Occipital lobe (tissue), 1 donor: ENCODE measurements at regions not wholly inside any gene's neighbourhood (a gene's known extent, or its start where the extent isn't known, plus 50 kb on each side); places are given as distances from the start of the nearest gene placed in this dataset.

ENCODE experiments used
- DNase-seq: peaks from one replicate; lab custom pipeline; 2025; lab: John Stamatoyannopoulos, UW

DNA sequence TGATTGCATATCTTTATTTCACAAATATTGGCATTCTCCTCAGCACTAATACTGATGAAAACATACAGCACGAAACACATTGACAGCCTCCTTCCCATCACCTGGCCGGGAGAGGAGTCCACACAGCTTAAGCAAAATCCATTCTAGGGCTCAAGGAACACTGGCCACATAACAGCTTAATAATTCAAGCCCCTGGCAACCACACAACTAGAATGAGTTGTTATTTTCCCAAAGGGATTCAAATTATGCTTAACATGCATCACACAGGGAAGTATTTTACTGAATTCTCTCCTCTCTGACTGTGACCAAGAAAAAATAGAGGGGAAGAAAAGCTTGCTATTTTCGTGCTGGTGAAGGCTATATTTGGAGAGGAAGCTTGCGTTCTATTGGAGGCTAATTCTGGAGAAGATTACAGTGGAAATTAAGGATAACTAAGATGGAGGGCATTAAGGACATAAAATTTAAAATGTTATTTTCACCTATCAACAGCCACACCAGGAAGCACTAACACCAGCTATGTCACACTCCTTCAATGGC is 198.5 kb downstream of the ADGRG6 start:
- no peak for DNase-seq

GRCh38 chr6:142501795-142502194 is 200.0 kb downstream of the ADGRG6 start:
- no peak for DNase-seq

DNA sequence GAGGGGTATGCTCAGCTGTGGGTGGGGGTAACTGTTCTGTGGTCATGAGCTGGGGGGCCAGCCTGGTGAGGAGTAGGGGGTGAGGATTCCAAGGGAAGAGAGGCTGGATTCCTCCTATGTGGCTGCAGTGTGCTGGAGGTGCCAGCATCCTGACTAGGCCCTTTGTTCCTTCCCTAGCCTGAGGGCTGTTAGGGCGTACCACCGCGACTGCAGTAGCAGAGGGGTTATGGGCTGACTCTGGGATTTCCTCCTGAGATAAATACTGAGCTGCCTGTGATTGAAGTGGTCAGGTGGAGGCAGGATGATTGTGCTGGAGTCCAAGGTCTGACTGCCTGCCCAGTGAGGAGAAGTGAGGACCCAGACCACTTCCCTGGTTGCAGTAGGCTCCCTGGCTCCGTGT is 205.3 kb downstream of the ADGRG6 start:
- no peak for DNase-seq

- no peak for DNase-seq
These were observed 208.4 kb downstream of the ADGRG6 start for GRCh38 chr6:142510211-142510610.

DNA sequence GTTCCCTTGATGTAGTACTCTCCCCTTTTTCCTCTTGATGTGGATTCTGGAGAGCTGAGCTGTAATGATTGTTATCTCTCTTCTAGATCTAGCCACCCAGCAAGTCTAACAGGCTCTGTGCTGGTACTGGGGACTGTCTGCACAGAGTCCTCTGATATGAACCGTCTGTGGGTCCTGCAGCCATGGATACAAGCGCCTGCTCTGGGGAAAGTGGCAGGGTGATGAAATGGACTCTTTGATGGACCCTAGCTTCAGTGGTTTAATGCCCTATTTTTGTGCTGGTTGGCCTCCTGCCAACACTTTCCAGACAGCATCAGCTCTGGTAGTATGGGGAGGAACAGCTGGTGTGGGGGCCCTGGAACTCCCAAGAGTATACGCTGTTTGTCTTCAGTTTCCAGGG is 216.3 kb downstream of the ADGRG6 start:
- DNase-seq: no peak

- no peak for DNase-seq
These were observed 217.0 kb downstream of the ADGRG6 start for GRCh38 chr6:142518761-142519160.

GRCh38 chr6:142521791-142522190 is 220.0 kb downstream of the ADGRG6 start:
- no peak for DNase-seq

DNA sequence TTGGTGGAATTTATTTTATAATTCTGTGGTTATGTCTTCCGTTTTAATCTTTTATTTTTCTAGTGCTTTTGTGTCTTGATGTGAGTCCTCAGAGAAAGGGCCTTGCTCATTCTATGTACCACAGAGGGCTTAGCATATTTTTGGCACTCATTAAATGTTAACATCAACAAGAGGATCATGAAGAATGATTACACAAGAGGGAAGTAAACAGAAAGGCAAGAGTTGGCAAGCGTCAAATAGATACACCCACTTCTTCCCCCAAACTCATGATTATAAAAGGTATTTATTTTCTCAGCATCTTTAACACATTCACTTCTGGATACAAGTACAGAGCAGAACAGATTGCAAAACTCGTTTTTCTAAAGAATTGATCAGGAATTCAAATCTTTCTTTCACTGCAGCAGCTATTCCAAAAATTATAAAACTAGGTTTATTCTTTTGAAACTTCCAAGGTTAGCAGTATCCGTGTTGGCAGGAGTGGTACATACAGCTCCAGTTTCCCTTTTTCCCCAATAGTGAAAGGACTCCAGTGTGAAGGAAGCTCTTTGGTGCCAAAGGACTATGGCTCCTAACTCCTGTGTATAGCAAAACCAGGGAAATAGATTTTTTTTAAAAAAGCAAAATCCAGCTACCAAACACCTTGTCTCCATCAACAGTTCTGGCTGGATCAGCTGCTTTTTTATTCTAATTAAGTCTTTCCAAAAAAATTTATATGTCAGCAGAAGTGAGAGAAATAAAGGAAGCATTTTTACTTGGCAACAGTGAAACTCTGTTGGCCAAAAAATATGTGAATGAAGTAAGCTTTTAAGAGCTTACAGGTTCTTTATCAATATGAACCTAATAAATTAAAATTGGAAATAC is 221.9 kb downstream of the ADGRG6 start:
- no peak for DNase-seq

GRCh38 chr6:142530566-142530965 is 228.8 kb downstream of the ADGRG6 start:
- no peak for DNase-seq

DNA sequence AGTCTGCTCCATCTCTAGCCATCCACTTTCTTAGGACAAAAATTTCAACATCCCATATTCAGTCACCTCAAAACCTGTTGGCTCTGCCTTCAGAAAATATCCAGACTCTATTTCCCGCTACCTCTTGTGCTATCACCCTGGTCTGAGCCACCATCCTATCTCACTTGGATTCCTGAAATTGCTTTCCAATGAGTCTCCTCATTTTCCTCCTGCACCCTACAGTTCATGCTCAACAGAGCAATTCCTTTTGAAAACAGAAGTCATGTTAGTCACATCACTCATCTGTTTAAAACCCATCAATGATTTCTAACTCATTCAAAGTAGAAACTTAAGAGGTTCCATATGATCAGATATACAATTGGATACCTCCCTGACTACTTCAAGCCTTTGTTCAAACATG is 229.9 kb downstream of the ADGRG6 start:
- no peak for DNase-seq

- DNase-seq: no peak
These were observed 232.3 kb downstream of the ADGRG6 start for GRCh38 chr6:142534076-142534475.

- DNase-seq: no peak
These were observed 232.7 kb downstream of the ADGRG6 start for GRCh38 chr6:142534484-142534883.

GRCh38 chr6:142537612-142538478 is 236.0 kb downstream of the ADGRG6 start:
- no peak for DNase-seq

DNA sequence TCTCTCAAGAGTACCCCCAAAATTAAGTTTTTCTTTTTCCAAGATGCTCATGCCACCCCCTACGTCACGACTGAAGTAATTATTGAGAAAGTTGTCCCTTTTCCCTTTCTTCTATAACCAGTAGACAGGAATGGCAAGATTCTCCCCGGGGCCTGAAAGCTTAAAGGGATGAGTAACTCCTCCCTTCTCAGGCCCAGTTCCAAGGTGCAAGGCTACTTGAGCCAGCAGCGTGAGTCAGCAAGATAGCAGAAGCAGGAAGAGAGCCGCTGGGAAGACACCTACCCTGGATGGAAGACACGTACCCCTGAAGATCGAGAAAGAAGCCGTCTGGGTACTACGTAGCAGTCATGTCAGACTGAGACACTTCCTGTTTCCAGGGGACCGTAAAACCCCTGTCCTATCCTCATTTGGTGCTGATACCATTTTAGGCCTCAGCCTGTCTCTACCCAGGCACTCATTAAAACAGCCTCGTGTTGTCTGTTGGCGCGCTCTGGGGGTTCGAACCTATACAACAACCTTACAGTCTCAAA is 241.0 kb downstream of the ADGRG6 start:
- no peak for DNase-seq

GRCh38 chr6:142543606-142544005 is 241.8 kb downstream of the ADGRG6 start:
- DNase-seq: no peak

DNA sequence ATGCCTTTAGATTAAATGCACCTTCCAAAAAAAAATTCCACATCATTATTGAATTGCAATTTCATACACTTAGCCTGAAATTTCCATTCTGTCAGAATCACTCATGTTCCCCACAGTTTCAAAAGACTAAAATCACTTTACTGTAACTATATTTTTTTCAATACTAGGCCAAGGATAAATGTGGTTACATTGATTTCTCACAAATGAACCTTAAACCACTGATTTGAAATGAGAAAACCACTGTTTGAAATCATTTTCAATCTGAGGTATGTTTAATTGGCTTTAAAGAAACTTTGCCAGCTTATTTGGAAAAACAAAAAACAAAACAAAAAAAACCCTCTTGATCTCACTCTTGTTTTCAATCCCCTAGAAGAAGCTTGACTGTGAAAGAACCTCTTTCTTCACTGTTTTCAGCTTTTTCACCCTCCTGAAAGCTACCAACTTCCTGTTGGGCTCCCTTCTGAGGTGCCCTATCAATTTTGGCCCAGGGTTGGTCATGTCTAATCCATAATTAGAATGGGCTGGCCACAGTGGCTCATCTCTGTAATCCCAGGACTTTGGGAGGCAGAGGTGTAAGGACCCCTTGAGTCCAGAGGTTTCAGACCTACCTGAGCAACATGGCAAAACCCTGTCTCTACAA is 242.5 kb downstream of the ADGRG6 start:
- DNase-seq: no peak

- no peak for DNase-seq
These were observed 243.3 kb downstream of the ADGRG6 start for GRCh38 chr6:142545147-142545546.

DNA sequence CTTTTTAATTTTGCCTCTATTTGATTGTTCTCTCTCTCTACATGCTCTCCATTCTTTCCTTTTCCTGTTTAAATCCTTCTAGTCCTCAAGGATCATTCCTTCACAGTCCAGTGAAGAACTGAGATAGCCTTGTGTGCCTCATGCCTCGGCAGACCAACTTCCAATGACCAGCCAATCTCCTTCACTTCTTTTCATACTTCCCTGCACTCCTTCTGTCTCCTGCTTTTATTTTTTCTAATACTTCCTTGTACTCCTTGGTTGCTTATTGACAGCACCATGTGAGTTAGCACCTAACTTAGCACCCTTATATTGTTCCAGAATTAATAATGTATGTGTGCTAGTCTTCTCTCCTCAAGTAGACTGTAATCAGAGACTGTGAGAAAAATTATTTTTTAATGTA is 246.8 kb downstream of the ADGRG6 start:
- DNase-seq: no peak

DNA sequence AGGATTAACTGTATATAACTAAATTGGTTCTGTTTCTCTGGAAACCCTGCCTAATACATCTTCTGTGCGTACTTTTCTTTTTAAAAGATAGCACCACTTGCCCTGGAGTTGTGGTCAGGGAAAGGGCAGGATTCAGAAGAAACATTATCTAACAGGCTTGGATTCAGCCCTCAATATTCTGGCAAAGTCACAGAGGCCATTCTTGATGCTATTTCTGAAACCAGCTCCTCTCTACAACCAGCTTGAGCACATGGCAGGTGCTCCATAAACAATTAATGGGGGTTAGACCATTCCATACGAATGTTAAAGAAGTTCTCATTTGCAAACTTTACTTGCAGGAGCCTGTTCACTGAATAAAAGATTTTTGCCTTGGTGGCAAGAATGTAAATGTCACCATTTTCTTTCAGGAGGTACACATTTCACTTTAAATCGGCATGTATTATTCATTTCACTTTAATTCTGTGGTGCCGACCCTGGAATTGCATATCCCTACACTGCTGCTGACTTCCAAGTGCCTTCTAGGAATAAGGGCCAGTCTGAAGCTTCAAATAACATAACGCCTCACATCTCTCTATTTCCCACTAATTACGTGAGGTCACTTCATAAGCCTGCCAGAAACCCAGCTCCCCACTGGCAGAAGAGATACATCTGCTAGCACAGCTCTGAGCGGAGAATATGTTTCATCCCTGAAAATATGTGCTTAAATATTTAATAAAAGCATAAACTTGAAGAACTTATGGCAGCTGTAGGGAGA is 248.7 kb downstream of the ADGRG6 start:
- DNase-seq: no peak

- no peak for DNase-seq
These were observed 249.5 kb downstream of the ADGRG6 start for GRCh38 chr6:142551274-142551811.

DNA sequence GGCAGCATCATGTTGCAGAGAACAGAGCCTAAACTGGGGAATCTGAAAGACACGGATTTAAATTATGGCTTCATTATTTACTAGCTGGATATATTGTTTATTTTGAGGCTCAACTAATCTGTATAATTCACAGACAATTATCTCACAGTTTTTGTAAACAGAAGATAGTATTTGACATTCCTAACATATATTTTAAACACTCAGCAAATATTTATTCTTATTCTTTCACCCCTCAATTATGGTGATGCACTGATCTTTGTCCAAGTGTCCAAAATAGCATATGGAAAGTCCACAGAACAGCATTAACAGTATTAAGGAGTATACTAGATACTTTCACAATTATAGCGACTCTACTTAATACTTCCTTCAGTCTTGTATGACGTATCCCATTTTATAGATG is 257.0 kb downstream of the ADGRG6 start:
- DNase-seq: no peak
